Ureter (tissue), 1 donor: ENCODE measurements at regions not wholly inside any gene's neighbourhood (a gene's known extent, or its start where the extent isn't known, plus 50 kb on each side); places are given as distances from the start of the nearest gene placed in this dataset.

Source experiments
- DNase-seq: peaks from one replicate; pipeline ENCODE4 v3.0.0-alpha.2; 2020; ENCODE audit warnings: low spot score
- donor health status: DM: yes; HTN: yes; CAD: no.

DNA sequence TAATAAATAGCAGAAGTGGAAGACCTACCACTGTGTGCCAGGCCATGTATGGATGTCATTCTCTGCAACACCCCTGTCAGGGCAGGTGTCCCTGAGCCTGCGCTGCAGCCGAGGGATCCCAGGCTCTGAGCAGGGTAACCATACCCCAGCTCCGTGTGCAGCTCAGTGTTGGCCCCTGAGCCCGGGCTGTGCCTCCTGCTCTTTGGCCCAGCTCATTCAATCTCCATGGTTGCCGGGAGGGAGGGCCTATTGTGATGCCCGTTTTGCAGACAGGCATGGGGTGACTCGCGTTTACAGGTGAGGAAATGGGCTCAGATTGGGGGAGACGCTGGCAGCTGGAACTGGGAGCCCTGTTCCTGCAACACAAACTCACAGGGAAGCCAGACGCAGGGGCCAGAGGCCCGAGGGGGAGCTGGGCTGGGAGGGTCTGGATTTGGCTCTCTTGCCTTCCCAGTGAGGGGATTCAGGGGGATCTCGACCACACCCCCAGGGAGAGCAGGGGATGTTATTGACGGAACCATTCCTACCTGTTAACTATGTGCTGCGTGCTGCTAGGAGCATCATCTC, 190.5 kb downstream of the IRF8 start:
- DNase-seq, result no peak

DNA sequence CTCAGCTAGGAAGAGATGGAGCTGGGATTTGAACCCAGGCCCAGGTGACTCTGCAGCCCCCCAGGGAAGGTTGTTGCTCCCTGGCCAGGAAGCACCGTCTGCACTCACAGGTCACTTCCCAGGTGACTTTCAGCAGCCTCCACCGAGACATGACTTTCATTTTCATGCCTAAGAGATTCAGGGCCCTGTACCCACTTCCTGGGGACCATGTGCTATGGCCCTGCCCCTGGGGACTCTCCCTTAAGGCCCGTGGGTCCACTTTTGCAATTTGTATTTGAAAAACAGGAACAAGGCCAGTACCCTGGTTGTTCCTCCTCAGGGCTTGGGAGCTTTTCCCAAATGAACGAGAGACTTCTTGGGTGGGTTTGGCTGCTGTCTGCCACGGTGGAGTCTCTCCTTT, 191.0 kb downstream of the IRF8 start:
- DNase-seq, result no peak

DNA sequence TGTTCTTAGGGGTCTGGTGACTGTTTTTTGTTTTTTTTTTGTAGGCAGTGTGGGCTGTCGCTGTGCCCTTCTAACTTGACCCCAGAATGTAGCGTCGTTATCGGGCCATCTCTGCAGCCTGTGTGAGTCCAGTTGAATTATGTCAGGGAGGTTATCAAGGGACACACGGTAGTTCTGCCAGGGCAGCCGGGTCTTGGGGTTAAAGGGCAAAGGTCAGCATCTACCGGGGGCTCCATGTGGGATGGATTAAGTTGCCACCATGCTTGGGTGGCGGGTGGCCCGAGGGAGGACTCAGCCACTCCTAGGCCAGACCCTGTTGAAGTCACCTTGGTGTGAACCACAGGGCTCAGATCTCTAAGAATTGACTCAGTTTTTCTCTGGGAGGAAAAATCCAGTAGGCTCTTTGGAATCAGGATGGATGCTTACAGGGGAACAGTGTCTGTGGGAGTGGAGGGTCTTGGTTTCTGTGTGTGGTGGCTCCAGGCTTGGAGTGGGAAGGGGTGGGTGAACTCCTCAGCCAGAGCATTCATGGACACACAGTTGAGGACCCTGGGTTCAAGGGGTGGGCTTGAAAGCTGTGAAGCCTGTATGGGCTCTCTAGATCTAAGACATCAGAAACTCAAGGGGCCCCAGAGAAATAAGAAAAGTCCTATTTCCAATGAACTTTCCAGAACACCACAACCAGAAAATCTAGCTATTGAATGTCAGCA, 191.7 kb downstream of the IRF8 start:
- DNase-seq, result no peak

DNA sequence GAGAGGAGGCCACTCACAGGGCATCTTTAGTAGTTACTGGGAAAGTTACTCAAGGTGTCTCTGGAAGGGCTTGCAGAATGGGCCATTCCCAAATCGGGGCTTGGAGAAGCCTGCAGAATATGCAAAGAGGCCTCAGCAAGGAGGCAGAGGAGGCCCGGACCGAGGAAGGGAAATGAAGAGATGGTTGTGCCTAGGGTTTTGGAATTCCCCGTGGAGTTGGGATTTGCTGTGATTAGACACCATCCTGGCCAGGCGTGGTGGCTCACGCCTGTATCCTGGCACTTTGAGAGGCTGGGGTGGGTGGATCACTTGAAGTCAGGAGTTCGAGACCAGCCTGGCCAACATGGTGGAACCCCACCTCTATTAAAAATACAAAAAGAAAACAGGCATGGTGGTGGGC, 193.0 kb downstream of the IRF8 start:
- DNase-seq, result no peak

DNA sequence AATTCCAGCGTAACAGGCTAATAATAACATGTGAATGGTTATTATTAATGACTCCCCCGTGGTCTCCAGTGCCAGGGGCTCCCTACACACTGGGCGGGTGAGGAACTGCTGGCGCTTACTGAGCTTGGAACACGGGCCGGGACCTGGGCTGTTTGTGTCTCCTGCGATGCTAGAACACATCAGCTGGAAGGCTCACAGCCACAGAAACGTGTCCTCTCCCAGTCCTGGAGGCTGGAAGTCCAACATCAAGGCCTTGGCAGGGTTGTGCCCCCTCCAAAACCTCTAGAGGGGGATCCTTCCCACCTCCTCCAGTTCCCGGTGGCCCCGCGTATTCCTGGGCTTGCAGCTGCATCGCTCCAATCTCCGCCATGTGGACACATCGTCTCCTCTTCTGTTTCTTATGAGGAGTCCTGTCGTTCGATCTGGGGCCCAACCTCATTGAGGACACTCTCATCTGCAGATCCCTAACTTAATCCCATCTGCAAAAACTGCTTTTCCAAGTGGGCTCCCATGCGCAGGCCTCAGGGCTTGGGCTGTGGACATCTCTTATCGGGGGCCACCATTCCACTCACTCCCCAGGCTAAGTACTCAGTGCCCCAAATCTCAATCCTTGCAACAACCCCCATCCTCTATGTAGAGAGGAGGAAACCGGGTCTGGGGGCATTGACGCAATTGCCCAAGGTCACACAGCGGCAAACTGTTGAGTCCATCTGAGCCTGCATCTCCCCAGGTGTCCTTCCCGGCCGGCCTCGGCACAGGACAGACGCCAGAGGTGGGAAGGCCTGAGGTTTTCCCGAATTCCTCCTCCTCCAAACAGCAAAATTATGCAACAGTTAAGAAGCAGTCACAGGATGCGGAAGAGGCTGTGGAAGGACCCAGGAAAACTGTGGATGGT, 193.9 kb downstream of the IRF8 start:
- no peak for DNase-seq

DNA sequence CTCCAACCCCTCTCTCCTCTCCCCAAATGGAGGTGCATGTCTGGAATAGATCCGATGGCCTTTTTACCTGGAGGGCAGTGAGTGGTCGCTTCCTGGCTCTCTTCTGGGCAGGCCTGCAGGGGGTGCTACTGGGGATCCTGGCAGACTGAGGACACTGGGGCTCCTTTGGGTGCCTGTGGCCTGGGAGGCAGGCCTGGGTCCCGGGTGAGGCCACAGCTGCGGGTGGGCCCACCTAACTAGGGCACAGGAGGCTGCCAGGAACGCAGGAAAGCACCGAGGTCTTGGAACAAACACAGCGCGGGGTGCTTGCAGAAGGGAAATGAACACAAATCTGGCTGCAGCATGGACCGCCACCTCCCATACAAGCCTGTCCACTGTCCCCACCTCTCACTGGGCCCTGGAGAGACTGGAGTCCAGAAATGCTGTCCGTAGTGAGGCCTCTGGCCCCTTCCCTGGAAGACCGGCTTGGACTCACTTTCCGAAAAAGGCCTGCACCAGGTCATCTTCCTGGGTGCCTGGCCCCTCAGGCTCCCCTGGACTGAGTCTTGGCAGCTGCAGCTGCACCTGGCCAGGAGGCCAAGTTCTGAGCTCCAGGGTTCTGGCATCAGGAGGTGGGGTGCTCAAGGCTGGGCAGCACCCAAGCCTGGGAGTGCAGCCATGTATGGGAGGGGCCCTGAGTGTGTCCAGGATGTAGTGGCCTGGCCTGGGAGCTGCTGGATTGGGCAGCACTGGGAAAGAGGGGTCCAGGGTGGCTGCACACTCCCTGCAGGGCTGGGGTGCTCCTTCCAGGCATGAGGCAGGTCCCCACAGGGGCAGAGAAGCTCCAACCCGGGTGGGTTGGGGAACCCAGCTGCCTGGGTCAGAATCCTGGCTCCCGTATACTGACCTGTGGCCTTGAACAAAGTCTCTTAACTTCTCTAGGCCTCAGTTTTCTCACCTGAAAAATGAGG, 195.1 kb downstream of the IRF8 start:
- DNase-seq, result no peak

DNA sequence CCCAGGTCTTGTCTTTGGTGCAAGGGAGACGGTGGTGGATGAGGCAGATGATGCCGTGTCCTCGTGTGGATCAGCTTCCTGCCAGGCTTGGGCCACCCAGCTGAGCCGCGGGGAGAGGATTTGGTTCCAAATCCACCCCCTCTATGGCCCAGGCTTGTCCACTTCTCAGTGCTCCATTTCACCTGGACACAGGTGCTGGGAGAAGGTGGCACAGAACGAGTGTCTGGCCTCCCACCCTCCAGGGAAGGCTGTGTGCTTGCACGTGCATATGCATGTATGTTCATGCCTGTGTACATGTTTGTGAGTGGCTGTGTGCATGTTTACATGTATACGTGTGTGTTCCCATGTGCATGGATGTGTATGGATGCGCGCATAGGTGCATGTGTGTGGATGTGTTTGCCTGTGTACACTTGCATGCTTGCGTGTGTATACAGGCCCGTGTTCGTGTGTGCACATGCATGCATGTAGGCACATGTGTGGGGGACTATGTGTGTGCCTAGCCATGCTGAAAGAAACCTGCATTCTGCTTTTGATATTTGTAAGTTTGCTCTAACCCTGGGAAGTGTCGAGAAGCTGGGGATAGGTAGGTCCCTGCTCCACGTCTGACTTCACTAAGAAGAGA, 196.3 kb downstream of the IRF8 start:
- no peak for DNase-seq

- DNase-seq, result no peak
Observed at GRCh38 chr16:86095906-86096485, 197.0 kb downstream of the IRF8 start.

GRCh38 chr16:86096850-86097249, 197.9 kb downstream of the IRF8 start:
- DNase-seq, result no peak

DNA sequence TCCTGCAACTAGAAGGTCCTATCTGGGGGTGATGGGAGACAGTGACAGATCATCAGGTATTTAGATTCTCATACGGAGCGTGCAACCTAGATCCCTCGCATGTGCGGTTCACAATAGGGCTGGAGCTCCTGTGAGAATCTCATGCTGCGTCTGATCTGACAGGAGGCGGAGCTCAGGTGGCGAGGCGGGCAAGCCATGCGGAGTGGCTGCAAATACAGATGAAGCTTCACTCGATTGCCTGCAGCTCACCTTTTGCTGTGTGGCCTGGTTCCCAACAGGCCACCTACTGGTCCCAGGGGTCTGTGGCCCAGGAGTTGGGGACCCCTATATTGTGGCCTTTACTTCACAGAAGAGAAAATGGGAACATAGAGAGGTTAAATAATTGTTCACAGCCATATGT, 200.4 kb downstream of the IRF8 start:
- DNase-seq, result no peak

DNA sequence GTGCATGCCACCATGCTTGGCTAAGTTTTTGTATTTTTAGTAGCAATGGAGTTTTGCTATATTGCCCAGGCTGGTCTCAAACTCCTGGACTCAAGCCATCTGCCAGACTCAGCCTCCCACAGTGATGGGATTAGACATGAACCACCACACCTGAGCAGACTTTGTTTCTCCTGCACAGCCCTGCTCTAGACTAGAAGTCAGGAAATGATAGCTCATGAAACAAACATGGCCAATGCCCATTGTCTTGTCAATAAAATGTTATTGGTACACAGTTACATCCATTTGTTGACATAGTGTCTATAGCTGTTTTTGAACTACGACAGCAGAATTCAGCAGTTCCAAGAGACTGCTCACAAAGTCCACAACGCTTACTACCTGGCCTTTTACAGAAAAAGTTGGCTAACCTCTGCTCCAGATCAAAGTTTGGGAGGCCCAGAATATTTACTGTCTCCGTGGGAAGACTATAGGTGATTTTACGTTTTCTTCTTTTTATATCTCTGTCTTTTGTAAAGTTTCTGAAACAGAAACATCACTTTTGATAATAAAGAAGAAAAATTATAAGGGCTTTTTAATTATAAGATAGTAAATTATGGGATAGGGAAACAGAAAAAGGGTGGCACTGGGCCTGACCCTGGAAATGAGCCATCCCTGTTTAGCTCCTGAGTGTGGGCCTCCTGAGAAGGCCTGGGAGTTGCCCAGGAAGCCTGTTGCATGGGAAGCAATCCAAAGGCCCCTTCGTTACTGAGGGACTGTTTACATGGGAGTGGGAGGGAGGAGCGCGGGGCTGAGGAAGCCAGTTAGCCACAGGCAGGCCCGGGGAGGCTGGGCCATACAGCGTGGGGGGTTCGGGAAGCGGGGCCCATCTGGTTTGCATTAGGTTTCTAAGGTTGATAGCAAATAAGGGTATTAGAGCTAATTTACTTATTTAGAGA, 201.5 kb downstream of the IRF8 start:
- DNase-seq, result no peak

- DNase-seq, result no peak
Observed at GRCh38 chr16:86101137-86101896, 202.4 kb downstream of the IRF8 start.

- DNase-seq, result no peak
Observed at GRCh38 chr16:86101897-86102157, 202.9 kb downstream of the IRF8 start.

DNA sequence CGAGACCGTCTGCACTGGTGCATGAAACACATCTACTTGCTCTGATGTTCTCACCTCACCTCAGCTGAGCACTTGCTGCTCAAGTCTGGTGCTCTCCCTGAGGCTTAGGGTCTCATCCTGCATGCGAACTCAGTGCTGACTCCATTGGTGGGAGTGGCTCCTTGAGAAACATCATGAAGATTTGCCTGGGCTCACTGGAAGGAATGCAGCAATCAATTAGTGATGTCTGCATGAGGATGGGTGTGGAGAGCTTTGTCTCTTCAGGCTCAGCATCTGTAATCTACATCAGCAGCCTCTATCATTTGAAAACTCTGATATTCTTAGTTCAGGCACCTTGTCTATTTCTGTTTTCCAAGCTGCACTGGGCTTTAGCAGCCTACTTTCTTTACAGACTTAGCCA, 204.4 kb downstream of the IRF8 start:
- no peak for DNase-seq

DNA sequence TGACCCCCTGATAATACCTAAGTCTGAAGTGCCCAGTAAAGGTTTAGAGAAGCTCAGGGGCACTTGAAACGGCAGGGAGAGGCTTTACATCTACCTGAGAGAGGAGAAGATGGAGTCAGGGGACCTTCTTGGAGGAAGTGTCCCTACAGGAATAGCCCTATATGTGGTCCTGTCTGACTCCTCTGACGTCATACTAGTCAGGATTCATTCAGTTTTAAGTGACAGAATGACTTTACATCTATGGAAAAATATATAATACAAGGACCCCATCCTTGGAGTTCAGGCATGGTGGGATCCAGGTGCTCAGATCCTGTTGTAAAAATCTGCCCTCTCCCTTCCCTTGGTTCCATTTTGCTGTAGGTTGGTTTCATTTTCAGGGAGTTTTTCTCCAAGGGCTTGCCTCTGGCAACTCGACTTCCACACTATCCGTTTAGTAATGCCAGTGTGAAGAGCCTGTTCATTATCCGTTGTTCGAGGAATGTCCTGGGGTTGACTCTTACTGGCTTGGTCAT, 205.6 kb downstream of the IRF8 start:
- no peak for DNase-seq

GRCh38 chr16:86107215-86107825, 208.4 kb downstream of the IRF8 start:
- no peak for DNase-seq

DNA sequence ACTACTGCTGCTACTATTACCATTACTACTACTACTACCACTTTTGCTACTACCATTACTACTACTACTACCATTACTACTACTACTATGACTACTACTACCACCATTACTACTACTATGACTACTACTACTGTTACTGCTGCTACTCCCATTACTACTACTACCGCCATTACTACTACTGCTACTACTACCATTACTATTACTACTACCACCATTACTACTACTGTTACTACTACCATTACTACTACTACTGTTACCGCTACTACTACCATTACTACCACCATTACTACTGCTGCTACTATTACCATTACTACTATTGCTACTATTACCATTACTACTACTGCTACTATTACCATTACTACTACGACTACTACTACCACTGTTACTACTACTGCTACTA, 209.1 kb downstream of the IRF8 start:
- DNase-seq, result no peak

GRCh38 chr16:86110134-86110533, 211.2 kb downstream of the IRF8 start:
- no peak for DNase-seq

DNA sequence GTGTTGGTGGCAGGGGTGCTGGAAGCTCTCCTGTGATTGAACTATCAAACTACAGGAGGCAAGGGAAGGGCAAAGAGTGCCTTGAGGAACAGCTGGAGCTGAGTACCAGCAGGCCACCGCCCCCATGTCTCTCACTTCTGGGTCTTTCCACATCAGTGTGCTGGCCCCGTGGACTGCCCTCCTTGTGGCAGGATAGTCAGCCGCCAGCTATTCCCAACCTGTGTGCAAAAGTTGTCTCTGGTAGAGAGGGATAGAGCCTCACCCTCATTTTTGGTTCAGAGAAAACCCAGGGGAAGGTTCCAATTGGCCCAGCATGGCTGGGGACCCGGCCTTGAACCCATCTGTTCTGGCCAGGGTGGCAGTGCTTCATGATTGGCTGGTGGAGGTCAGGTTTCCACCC, 211.8 kb downstream of the IRF8 start:
- DNase-seq, result no peak
